ENCODE measurements at regions not wholly inside any gene's neighbourhood (a gene's known extent, or its start where the extent isn't known, plus 50 kb on each side); places are given as distances from the start of the nearest gene placed in this dataset.
"Not testable (repeated sequence)": the region's sequence is repeated elsewhere in the genome, so short reads cannot be mapped to it uniquely, and the experiment has no call there.

- POLR2A ChIA-PET: no interaction called here
- no peak for TF ChIP-seq E2F1 (CRISPR knock-in tag; IDR thresholded peaks at IDR 0.05)
- TF ChIP-seq ZNF671 (CRISPR knock-in tag; IDR thresholded peaks at IDR 0.05): no peak
- no peak for TF ChIP-seq ERG (CRISPR knock-in tag; IDR thresholded peaks at IDR 0.05)
- Mint-ChIP-seq H3K9me3 (peaks cover 25% of the 10 kb centered on the region), H3K27me3 (ENCODE audit: low read depth) (no peaks in the 10 kb centered on the region; the same call in 1 of the 2 replicates), H3K36me3 (no peaks in the 10 kb centered on the region), H3K4me1 (no peaks in the 10 kb centered on the region), H3K27ac (no peak overlapping the region), H3K4me3 (no peak overlapping the region)
- DNase-seq (ENCODE audit: low spot score): no peak
- CTCF ChIA-PET: no interaction called here
- ATAC-seq: no peak
These were observed 90.9 kb downstream of the MTERF1 start for GRCh38 chr7:91789558-91789957.

GRCh38 chr7:91790646-91791045, 89.9 kb downstream of the MTERF1 start:
- DNase-seq (ENCODE audit: low spot score); H3K36me3 Mint-ChIP-seq; H3K4me3 Mint-ChIP-seq; H3K27ac Mint-ChIP-seq; POLR2A ChIA-PET; H3K4me1 Mint-ChIP-seq; CTCF ChIA-PET; ATAC-seq; H3K27me3 Mint-ChIP-seq (ENCODE audit: low read depth): not testable (repeated sequence)
- H3K9me3 Mint-ChIP-seq: peaks cover 28% of the 10 kb centered on the region

- no peaks in the 10 kb centered on the region for H3K4me1 Mint-ChIP-seq
- ATAC-seq (no peak), DNase-seq (ENCODE audit: low spot score) (no peak)
- TF ChIP-seq NFE2L1 (CRISPR knock-in tag; IDR thresholded peaks at IDR 0.05) (no peak), OVOL2 (CRISPR knock-in tag; IDR thresholded peaks at IDR 0.05; ENCODE audit: borderline replicate concordance) (no peak), MYBL2 (CRISPR knock-in tag; IDR thresholded peaks at IDR 0.05) (no peak), USF1 (CRISPR knock-in tag; IDR thresholded peaks at IDR 0.05) (no peak), ZNF416 (CRISPR knock-in tag; IDR thresholded peaks at IDR 0.05) (no peak), AR (CRISPR knock-in tag; IDR thresholded peaks at IDR 0.05) (no peak), PREB (CRISPR knock-in tag; IDR thresholded peaks at IDR 0.05; ENCODE audit: borderline replicate concordance) (no peak), CREM (CRISPR knock-in tag; IDR thresholded peaks at IDR 0.05) (no peak), FOXP1 (CRISPR knock-in tag; IDR thresholded peaks at IDR 0.05; ENCODE audit: borderline replicate concordance) (no peak), ESRRA (CRISPR knock-in tag; IDR thresholded peaks at IDR 0.05; ENCODE audit: borderline replicate concordance) (no peak), ETV6 (CRISPR knock-in tag; IDR thresholded peaks at IDR 0.05) (no peak), ZBTB21 (CRISPR knock-in tag; IDR thresholded peaks at IDR 0.05; ENCODE audit: borderline replicate concordance) (no peak), ZNF423 (CRISPR knock-in tag; IDR thresholded peaks at IDR 0.05) (no peak), GABPB1 (CRISPR knock-in tag; IDR thresholded peaks at IDR 0.05) (no peak), MAX (CRISPR knock-in tag; IDR thresholded peaks at IDR 0.05) (no peak), CREB1 (CRISPR knock-in tag; IDR thresholded peaks at IDR 0.05) (no peak), ZNF263 (CRISPR knock-in tag; IDR thresholded peaks at IDR 0.05; ENCODE audit: low read depth) (no peak), HMGXB4 (CRISPR knock-in tag; IDR thresholded peaks at IDR 0.05) (no peak), NR3C1 (CRISPR knock-in tag; conservative IDR thresholded peaks at IDR 0.05; ENCODE audit: low read depth) (no peak), SMAD4 (CRISPR knock-in tag; IDR thresholded peaks at IDR 0.05) (no peak)
- POLR2A ChIA-PET: no interaction called here
- H3K27me3 Mint-ChIP-seq (ENCODE audit: low read depth): no peaks in the 10 kb centered on the region; the same call in 1 of the 2 replicates
- CTCF ChIA-PET: no interaction called here
- no peaks in the 10 kb centered on the region for H3K36me3 Mint-ChIP-seq
- H3K4me3 Mint-ChIP-seq: no peak overlapping the region
- peaks cover 17% of the 10 kb centered on the region for H3K9me3 Mint-ChIP-seq
- no peak overlapping the region for H3K27ac Mint-ChIP-seq
These were observed 84.4 kb downstream of the MTERF1 start for GRCh38 chr7:91796122-91796521.
